Adrenal gland (tissue), 9 donors: ENCODE measurements at regions not wholly inside any gene's neighbourhood (a gene's known extent, or its start where the extent isn't known, plus 50 kb on each side); places are given as distances from the start of the nearest gene placed in this dataset.
"Not testable (repeated sequence)": the region's sequence is repeated elsewhere in the genome, so short reads cannot be mapped to it uniquely, and the experiment has no call there.

Experiments used
- DNase-seq, 7 donors: peaks; one replicate each; pipeline ENCODE4 v3.0.0-alpha.2; 2019 to 2020
- H3K27ac ChIP-seq, 5 donors: fragments of 200-600 bp; sonication (generic) in 4 of 5; 1 replicate in 3 of 5; 2 replicates in 2 of 5; pipeline versions ENCODE4 v1.5.1 to v1.8.0; 2016 to 2020; ENCODE audit warnings: mild to moderate bottlenecking in 1 of 5
- H3K27me3 ChIP-seq: fragments of 200-600 bp; 2 replicates; pipeline ENCODE4 v1.8.0; 2021
- H3K36me3 ChIP-seq, 2 donors: fragments of 200-600 bp; replicated peaks in 1 of 2; 1 replicate in 1 of 2; 2 replicates in 1 of 2; pipeline versions ENCODE4 v1.5.1 to v1.8.0; 2018 to 2022
- H3K4me1 ChIP-seq, 2 donors: fragments of 200-600 bp; replicated peaks in 1 of 2; 1 replicate in 1 of 2; 2 replicates in 1 of 2; pipeline versions ENCODE4 v1.5.1 to v1.8.0; 2018 to 2021
- H3K4me3 ChIP-seq, 4 donors: fragments of 200-600 bp; sonication (generic) in 3 of 4; one replicate each; pipeline ENCODE4 v1.5.1; 2016 to 2018
- H3K9me3 ChIP-seq, 3 donors: fragments of 200-600 bp; sonication (generic) in 1 of 3; replicated peaks in 1 of 3; 1 replicate in 2 of 3; 2 replicates in 1 of 3; pipeline versions ENCODE4 v1.5.1 to v1.8.0; 2016 to 2021
- CTCF ChIP-seq, 6 experiments: fragments of 450-650 bp in 4 of 6; fragments of 200-600 bp in 2 of 6; sonication (generic) in 1 of 6; IDR thresholded peaks; 1 replicate in 5 of 6; 2 replicates in 1 of 6; pipeline versions ENCODE4 v1.5.1 to v1.8.0; 2016 to 2021; ENCODE audit warnings: antibody characterized with exemption in 6 of 6, mild to moderate bottlenecking in 2 of 6, moderate library complexity in 1 of 6
- POLR2A ChIP-seq, 2 donors: fragments of 450-650 bp; IDR thresholded peaks; one replicate each; pipeline ENCODE4 v1.6.1; 2017; ENCODE audit warnings: antibody characterized with exemption in 2 of 2, mild to moderate bottlenecking in 2 of 2, moderate library complexity in 1 of 2
- WGBS, 4 donors: extraction: QIAGEN DNeasy Blood & Tissue Kit in 2 of 4; methylation state at CpG; one replicate each; pipeline versions ENCODE4 v1.1.5 to v1.1.7; 2013 to 2017; 5-methylcytosine and 5-hydroxymethylcytosine counted together
- intact Hi-C, 2 donors: fragments of 100-400 bp; cut with DNase I; formaldehyde crosslinking; loops; one replicate each; pipeline versions ENCODE4 v1.14.1 to v1.15.0; 2022 to 2023
- donor health status: healthy with polysubstance abuse.
- donor health status: Bipolar disorder and iron deficiency.
- donor health status: DM: yes; HTN: yes; CAD: no.
- donor health status: DM: no; HTN: no; CAD: no.
- donor health status: DM: no; HTN: no; CAD: no.

GRCh38 chr14:28161040-28161439 is 605.5 kb upstream of the FOXG1 start:
- DNase-seq: no peak
- intact Hi-C loops: no loop called here
- H3K27me3 ChIP-seq: no peaks in the 10 kb centered on the region
- no peaks in the 10 kb centered on the region for H3K9me3 ChIP-seq
- H3K4me1 ChIP-seq: no peaks in the 10 kb centered on the region
- TF ChIP-seq POLR2A (IDR thresholded peaks at IDR 0.05): no peak
- no peak for TF ChIP-seq CTCF (IDR thresholded peaks at IDR 0.05)
- H3K4me3 ChIP-seq: no peak overlapping the region
- WGBS, 4 donors: 72 to 84% (median 75%) methylated on average over 2 of the region's 2 CpGs
- H3K36me3 ChIP-seq: no peaks in the 10 kb centered on the region
- H3K27ac ChIP-seq: no peak overlapping the region

GRCh38 chr14:28163233-28163632 is 603.4 kb upstream of the FOXG1 start:
- intact Hi-C loops: no loop called here
- H3K27ac ChIP-seq: no peak overlapping the region
- DNase-seq: no peak
- H3K4me1 ChIP-seq: no peaks in the 10 kb centered on the region
- TF ChIP-seq CTCF (IDR thresholded peaks at IDR 0.05) (no peak), POLR2A (IDR thresholded peaks at IDR 0.05) (no peak)
- H3K4me3 ChIP-seq: no peak overlapping the region
- no peaks in the 10 kb centered on the region for H3K27me3 ChIP-seq
- no peaks in the 10 kb centered on the region for H3K36me3 ChIP-seq
- WGBS, 4 donors: 67 to 72% (median 70%) methylated on average over 2 of the region's 2 CpGs
- peaks cover 0 to 9% (median 0%) of the 10 kb centered on the region in 3 donors for H3K9me3 ChIP-seq

GRCh38 chr14:28163897-28164296 is 602.7 kb upstream of the FOXG1 start:
- Histone ChIP-seq H3K9me3 (peaks cover 0 to 9% (median 0%) of the 10 kb centered on the region in 3 donors), H3K4me1 (no peaks in the 10 kb centered on the region), H3K36me3 (no peaks in the 10 kb centered on the region), H3K4me3 (no peak overlapping the region), H3K27ac (no peak overlapping the region), H3K27me3 (no peaks in the 10 kb centered on the region)
- intact Hi-C loops: no loop called here
- 69 to 77% (median 73%) methylated on average over 2 of the region's 2 CpGs for WGBS, 4 donors
- no peak for DNase-seq
- TF ChIP-seq CTCF (IDR thresholded peaks at IDR 0.05) (no peak), POLR2A (IDR thresholded peaks at IDR 0.05) (no peak)

GRCh38 chr14:28187902-28188830 is 578.4 kb upstream of the FOXG1 start:
- intact Hi-C loops, H3K9me3 ChIP-seq, H3K27ac ChIP-seq, H3K36me3 ChIP-seq, H3K4me3 ChIP-seq, H3K27me3 ChIP-seq, H3K4me1 ChIP-seq, DNase-seq: not testable (repeated sequence)
- WGBS, 4 donors: 90 to 95% (median 91%) methylated on average over 29 of the region's 29 CpGs

- TF ChIP-seq CTCF (IDR thresholded peaks at IDR 0.05) (no peak), POLR2A (IDR thresholded peaks at IDR 0.05) (no peak)
- WGBS, 4 donors: 89 to 92% (median 91%) methylated on average over 4 of the region's 4 CpGs
- H3K4me3 ChIP-seq: no peak overlapping the region
- H3K27ac ChIP-seq: no peak overlapping the region
- intact Hi-C loops: no loop called here
- no peaks in the 10 kb centered on the region for H3K9me3 ChIP-seq
- H3K27me3 ChIP-seq: no peaks in the 10 kb centered on the region
- no peaks in the 10 kb centered on the region for H3K4me1 ChIP-seq
- no peak for DNase-seq
- no peaks in the 10 kb centered on the region for H3K36me3 ChIP-seq
Observed at GRCh38 chr14:28196878-28197277, 569.7 kb upstream of the FOXG1 start.
